ENCODE measurements at regions not wholly inside any gene's neighbourhood (a gene's known extent, or its start where the extent isn't known, plus 50 kb on each side); places are given as distances from the start of the nearest gene placed in this dataset.

DNA sequence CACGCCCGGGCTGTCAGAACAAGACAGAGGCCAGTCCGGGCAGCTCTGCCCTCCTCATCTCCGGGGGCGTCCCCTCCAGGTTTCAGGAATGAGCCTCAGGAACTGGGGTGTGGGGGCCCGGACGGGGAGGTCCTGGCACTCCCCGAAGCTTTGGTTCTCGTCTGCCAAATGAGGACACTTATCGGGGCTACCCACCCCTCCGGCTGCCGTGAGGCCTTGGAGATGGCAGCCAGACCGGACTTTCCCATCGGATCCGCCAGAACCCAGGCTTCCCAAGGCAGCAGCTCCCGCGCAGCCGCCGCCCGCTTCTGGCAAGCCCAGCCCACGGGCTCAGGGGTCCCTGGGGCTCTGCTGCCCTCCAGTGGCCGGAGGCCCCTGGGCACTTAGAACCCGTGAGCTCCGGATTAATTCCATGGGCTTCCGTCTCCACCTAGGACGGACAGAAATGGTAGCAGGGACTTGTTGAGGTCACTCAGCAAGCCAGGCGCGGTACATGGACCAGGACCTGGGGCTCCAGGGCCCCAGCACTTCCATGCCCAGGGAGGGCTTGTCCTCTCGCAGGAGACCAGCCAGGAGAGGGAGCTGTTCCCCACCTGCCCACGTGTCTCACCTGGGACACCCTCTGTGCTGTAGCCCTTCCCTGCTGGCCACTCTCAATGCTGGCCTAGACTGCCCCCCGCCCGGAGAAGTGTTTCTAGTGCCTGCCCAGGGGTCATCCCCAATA lies 89.4 kb downstream of the LINGO1 start (continued):
- no peak for TF ChIP-seq USF2 (IDR thresholded peaks at IDR 0.05; ENCODE audit: low read depth, low read length)
- TF ChIP-seq USF2 (CRISPR knock-in tag; IDR thresholded peaks at IDR 0.05; ENCODE audit: borderline replicate concordance): 0 out of 2 replicates have a peak, but pooled peaks have one; percentile 57
- TF ChIP-seq, protein P1, sequence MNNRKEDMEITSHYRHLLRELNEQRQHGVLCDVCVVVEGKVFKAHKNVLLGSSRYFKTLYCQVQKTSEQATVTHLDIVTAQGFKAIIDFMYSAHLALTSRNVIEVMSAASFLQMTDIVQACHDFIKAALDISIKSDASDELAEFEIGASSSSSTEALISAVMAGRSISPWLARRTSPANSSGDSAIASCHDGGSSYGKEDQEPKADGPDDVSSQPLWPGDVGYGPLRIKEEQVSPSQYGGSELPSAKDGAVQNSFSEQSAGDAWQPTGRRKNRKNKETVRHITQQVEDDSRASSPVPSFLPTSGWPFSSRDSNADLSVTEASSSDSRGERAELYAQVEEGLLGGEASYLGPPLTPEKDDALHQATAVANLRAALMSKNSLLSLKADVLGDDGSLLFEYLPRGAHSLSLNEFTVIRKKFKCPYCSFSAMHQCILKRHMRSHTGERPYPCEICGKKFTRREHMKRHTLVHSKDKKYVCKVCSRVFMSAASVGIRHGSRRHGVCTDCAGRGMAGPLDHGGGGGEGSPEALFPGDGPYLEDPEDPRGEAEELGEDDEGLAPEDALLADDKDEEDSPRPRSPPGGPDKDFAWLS (CRISPR knock-in tag; IDR thresholded peaks at IDR 0.05; ENCODE audit: borderline replicate concordance): no peak
- TF ChIP-seq SALL1 (CRISPR knock-in tag; IDR thresholded peaks at IDR 0.05): peak; percentile 64
- peak; percentile 57; the same call in 1 of the 2 replicates for TF ChIP-seq ARID5B (CRISPR knock-in tag; IDR thresholded peaks at IDR 0.05)
- peak; percentile 42; the same call in 1 of the 2 replicates for TF ChIP-seq TBX2 (CRISPR knock-in tag; IDR thresholded peaks at IDR 0.05; ENCODE audit: borderline replicate concordance)
- TF ChIP-seq FOXJ3 (CRISPR knock-in tag; IDR thresholded peaks at IDR 0.05; ENCODE audit: borderline replicate concordance): peak; percentile 58; the same call in 1 of the 2 replicates
- TF ChIP-seq THAP9 (CRISPR knock-in tag; IDR thresholded peaks at IDR 0.05; ENCODE audit: borderline replicate concordance): peak; percentile 41; the same call in 1 of the 2 replicates
- no peak for TF ChIP-seq NPAS2 (CRISPR knock-in tag; IDR thresholded peaks at IDR 0.05; ENCODE audit: borderline replicate concordance)
- TF ChIP-seq, protein P2, sequence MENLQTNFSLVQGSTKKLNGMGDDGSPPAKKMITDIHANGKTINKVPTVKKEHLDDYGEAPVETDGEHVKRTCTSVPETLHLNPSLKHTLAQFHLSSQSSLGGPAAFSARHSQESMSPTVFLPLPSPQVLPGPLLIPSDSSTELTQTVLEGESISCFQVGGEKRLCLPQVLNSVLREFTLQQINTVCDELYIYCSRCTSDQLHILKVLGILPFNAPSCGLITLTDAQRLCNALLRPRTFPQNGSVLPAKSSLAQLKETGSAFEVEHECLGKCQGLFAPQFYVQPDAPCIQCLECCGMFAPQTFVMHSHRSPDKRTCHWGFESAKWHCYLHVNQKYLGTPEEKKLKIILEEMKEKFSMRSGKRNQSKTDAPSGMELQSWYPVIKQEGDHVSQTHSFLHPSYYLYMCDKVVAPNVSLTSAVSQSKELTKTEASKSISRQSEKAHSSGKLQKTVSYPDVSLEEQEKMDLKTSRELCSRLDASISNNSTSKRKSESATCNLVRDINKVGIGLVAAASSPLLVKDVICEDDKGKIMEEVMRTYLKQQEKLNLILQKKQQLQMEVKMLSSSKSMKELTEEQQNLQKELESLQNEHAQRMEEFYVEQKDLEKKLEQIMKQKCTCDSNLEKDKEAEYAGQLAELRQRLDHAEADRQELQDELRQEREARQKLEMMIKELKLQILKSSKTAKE (CRISPR knock-in tag; IDR thresholded peaks at IDR 0.05; ENCODE audit: borderline replicate concordance): no peak
- TF ChIP-seq RFX3 (CRISPR knock-in tag; IDR thresholded peaks at IDR 0.05): no peak
- 0 out of 2 replicates have a peak, but pooled peaks have one; percentile 36 for TF ChIP-seq ZKSCAN1 (IDR thresholded peaks at IDR 0.05; ENCODE audit: low read length)
- TF ChIP-seq BRCA1 (CRISPR knock-in tag; IDR thresholded peaks at IDR 0.05): 0 out of 2 replicates have a peak, but pooled peaks have one; percentile 59
- no peak for TF ChIP-seq ZNF781 (CRISPR knock-in tag; IDR thresholded peaks at IDR 0.05; ENCODE audit: borderline replicate concordance, not compliant biosample characterization)
- TF ChIP-seq ZNF3 (CRISPR knock-in tag; IDR thresholded peaks at IDR 0.05): peak; percentile 90

Data from HepG2 (cell line).